WERI-Rb-1 (cell line): ENCODE measurements at regions not wholly inside any gene's neighbourhood (a gene's known extent, or its start where the extent isn't known, plus 50 kb on each side); places are given as distances from the start of the nearest gene placed in this dataset.

Experiments used
- DNase-seq: peaks from one replicate; pipeline ENCODE4 v3.0.0-alpha.2; 2020
- H3K27ac ChIP-seq: fragments of 250-450 bp; sonication (Bioruptor Pico); 2 replicates; pipeline ENCODE4 v1.5.1; 2020; ENCODE audit warnings: mild to moderate bottlenecking, moderate library complexity
- H3K27me3 ChIP-seq: fragments of 250-450 bp; sonication (Bioruptor Pico); 2 replicates; pipeline ENCODE4 v1.5.1; 2021; ENCODE audit warnings: mild to moderate bottlenecking, low read depth, moderate library complexity; ENCODE audit not compliant: insufficient read depth, severe bottlenecking
- H3K36me3 ChIP-seq: fragments of 250-450 bp; sonication (Bioruptor Pico); 2 replicates; pipeline ENCODE4 v1.5.1; 2020; ENCODE audit warnings: mild to moderate bottlenecking, moderate library complexity
- H3K4me3 ChIP-seq: 2 replicates; pipeline ENCODE4 v1.5.1; 2011; ENCODE audit warnings: low read depth, mild to moderate bottlenecking, control low read depth, low read length
- H3K9me3 ChIP-seq: fragments of 250-450 bp; sonication (Bioruptor Pico); 2 replicates; pipeline ENCODE4 v1.5.1; 2021; ENCODE audit warnings: mild to moderate bottlenecking, moderate library complexity; ENCODE audit not compliant: severe bottlenecking
- CTCF ChIP-seq: IDR thresholded peaks from 2 replicates; pipeline ENCODE4 v1.5.1; 2011; ENCODE audit warnings: low read depth, mild to moderate bottlenecking, control low read depth, inconsistent platforms, low read length

DNA sequence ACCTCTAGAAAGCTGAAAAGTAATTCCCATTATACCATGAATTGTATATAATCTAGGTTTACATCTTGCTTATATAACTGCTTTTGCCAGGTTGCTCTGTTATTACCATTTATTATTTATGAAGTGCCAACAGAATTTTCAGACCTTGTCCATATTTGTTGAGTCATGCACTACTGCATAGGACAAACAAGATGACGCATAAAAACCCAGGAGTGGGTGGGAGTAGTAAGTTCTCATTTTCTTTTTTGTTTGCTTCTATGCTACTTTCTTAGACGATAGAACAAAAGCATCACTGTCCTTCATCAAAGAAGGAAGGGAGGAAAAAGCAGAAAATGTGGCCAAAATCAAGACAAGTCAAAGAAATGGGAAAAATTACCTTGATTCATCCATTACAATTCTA, 119.0 kb upstream of the RASSF8 start:
- no peak overlapping the region for H3K4me3 ChIP-seq
- H3K27me3 ChIP-seq = no peaks in the 10 kb centered on the region
- H3K36me3 ChIP-seq = no peaks in the 10 kb centered on the region
- H3K27ac ChIP-seq = no peak overlapping the region
- no peak for DNase-seq
- H3K9me3 ChIP-seq = no peaks in the 10 kb centered on the region
- no peak for TF ChIP-seq CTCF

DNA sequence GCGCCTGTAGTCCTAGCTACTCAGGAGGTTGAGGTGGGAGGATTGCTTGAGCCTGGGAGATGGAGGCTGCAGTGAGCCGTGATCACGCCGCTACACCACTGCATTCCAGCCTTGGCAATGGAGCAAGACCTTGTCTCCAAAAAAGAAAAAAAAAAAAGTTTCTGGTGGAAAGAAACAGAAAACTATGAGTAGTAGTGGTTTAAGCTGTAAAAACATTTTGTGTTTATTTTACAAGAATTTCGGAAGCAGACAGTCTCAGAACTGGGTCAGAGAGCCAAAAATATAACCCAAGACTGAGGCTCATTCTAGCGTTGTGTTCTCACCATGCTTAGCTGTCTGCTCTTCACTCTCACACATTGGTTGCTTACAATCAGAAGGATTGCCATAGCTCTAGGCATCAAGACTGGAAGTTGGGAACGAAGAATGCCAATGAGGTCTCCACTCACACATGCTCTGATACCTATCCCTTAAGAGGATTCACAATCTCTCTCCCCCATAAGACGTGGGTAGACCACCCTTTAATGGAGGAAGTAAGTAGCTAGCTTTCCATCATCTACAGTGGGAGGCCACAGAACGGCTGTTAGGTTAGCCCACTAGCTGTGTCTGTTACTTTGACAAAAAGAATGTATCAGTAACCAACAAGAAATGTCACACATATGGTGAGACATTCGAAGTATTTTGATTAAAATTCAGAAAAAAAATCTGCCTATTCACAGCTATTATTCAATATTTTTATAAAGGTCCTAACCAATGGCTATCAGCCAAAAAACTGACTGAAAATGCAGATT, 117.6 kb upstream of the RASSF8 start:
- Histone ChIP-seq H3K27ac (no peak overlapping the region), H3K4me3 (no peak overlapping the region), H3K27me3 (no peaks in the 10 kb centered on the region), H3K36me3 (no peaks in the 10 kb centered on the region), H3K9me3 (no peaks in the 10 kb centered on the region)
- DNase-seq = no peak
- no peak for TF ChIP-seq CTCF

DNA sequence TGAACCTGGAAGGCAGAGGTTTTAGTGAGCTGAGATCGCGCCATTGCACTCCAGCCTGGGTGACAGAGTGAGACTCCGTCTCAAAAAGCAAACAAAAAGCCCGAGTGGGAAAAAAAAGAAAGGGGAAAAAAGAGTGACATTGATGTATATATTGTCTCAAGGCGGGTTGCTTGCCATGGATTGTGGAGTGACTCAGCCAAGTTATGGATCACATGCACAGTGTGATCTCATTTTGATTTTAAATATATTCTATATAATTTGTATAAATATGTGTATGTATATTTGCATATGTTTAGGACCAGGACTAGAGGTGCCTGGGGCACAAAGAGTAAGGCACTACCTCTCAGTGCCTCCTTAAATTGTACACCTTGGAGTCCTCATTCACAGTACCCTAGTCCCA, 116.2 kb upstream of the RASSF8 start:
- Histone ChIP-seq H3K4me3 (no peak overlapping the region), H3K27me3 (no peaks in the 10 kb centered on the region), H3K9me3 (no peaks in the 10 kb centered on the region), H3K27ac (no peak overlapping the region), H3K36me3 (no peaks in the 10 kb centered on the region)
- no peak for DNase-seq
- no peak for TF ChIP-seq CTCF

DNA sequence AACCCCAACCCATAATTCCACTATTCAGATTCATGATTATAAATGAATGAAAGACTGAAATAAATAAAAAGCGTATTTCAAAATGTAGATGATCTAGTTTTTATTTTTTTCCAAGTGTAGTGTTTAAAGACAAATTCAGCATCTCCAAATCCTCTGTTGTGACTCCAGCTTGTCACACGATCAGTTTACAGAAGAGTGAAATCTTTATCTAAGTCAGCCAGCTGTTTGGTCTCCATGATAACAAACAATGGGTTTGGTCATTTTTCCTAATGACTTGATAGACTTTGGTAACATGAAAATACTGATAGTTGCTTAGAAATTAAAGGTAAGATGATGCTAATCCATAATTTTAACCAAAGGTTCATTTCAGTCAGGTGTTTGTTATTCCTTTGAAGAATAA, 114.5 kb upstream of the RASSF8 start:
- DNase-seq = no peak
- no peak for TF ChIP-seq CTCF
- no peaks in the 10 kb centered on the region for H3K9me3 ChIP-seq
- H3K27ac ChIP-seq = no peak overlapping the region
- H3K27me3 ChIP-seq = no peaks in the 10 kb centered on the region
- no peaks in the 10 kb centered on the region for H3K36me3 ChIP-seq
- H3K4me3 ChIP-seq = no peak overlapping the region

GRCh38 chr12:25845415-25845814, 113.1 kb upstream of the RASSF8 start:
- Histone ChIP-seq H3K27me3 (no peaks in the 10 kb centered on the region), H3K9me3 (no peaks in the 10 kb centered on the region), H3K27ac (no peak overlapping the region), H3K36me3 (no peaks in the 10 kb centered on the region), H3K4me3 (no peak overlapping the region)
- DNase-seq = no peak
- TF ChIP-seq CTCF = no peak

- Histone ChIP-seq H3K4me3 (no peak overlapping the region), H3K36me3 (no peaks in the 10 kb centered on the region), H3K9me3 (no peaks in the 10 kb centered on the region), H3K27me3 (no peaks in the 10 kb centered on the region), H3K27ac (no peak overlapping the region)
- no peak for DNase-seq
- no peak for TF ChIP-seq CTCF
These were observed 105.7 kb upstream of the RASSF8 start for GRCh38 chr12:25852792-25853191.
